GM18517 (cell line): ENCODE measurements at regions not wholly inside any gene's neighbourhood (a gene's known extent, or its start where the extent isn't known, plus 50 kb on each side); places are given as distances from the start of the nearest gene placed in this dataset.

ENCODE experiments used
- ATAC-seq: cut with Tn5 transposase; IDR thresholded peaks from one replicate; pipeline ENCODE4 v1.9.1; 2021; ENCODE audit warnings: mild to moderate bottlenecking, moderate library complexity; ENCODE audit not compliant: unreplicated experiment

GRCh38 chr6:169881976-169882375 is 130.6 kb downstream of the ERMARD start:
- ATAC-seq = no peak

- ATAC-seq = no peak
Observed at GRCh38 chr6:169881398-169881797, 130.0 kb downstream of the ERMARD start.

- no peak for ATAC-seq
Observed at GRCh38 chr6:169880516-169880915, 129.1 kb downstream of the ERMARD start.

- ATAC-seq = no peak
Observed at GRCh38 chr6:169869301-169869700, 117.9 kb downstream of the ERMARD start.

- ATAC-seq = no peak
Observed at GRCh38 chr6:169868458-169868857, 117.0 kb downstream of the ERMARD start.

GRCh38 chr6:169867751-169868191 is 116.3 kb downstream of the ERMARD start:
- no peak for ATAC-seq

- no peak for ATAC-seq
Observed at GRCh38 chr6:169866668-169867521, 115.5 kb downstream of the ERMARD start.

GRCh38 chr6:169866140-169866534 is 114.7 kb downstream of the ERMARD start:
- no peak for ATAC-seq

- ATAC-seq = no peak
Observed at GRCh38 chr6:169865346-169866139, 114.1 kb downstream of the ERMARD start.

- no peak for ATAC-seq
Observed at GRCh38 chr6:169864148-169865020, 113.0 kb downstream of the ERMARD start.

- no peak for ATAC-seq
Observed at GRCh38 chr6:169863710-169864109, 112.3 kb downstream of the ERMARD start.

GRCh38 chr6:169862892-169863525 is 111.6 kb downstream of the ERMARD start:
- no peak for ATAC-seq

- no peak for ATAC-seq
Observed at GRCh38 chr6:169862043-169862891, 110.8 kb downstream of the ERMARD start.

- no peak for ATAC-seq
Observed at GRCh38 chr6:169861431-169862042, 110.1 kb downstream of the ERMARD start.

GRCh38 chr6:169859978-169860703 is 108.7 kb downstream of the ERMARD start:
- ATAC-seq = no peak

GRCh38 chr6:169859401-169859977 is 108.1 kb downstream of the ERMARD start:
- ATAC-seq = no peak

- no peak for ATAC-seq
Observed at GRCh38 chr6:169858935-169859351, 107.5 kb downstream of the ERMARD start.

GRCh38 chr6:169858293-169858934 is 107.0 kb downstream of the ERMARD start:
- no peak for ATAC-seq
